Upper lobe of right lung (tissue), 1 donor: ENCODE measurements at regions not wholly inside any gene's neighbourhood (a gene's known extent, or its start where the extent isn't known, plus 50 kb on each side); places are given as distances from the start of the nearest gene placed in this dataset.

ENCODE experiments used
- ATAC-seq: fragments of 200-7000 bp; cut with Tn5 transposase; one replicate; pipeline ENCODE4 v1.9.1; 2020; ENCODE audit warnings: mild to moderate bottlenecking, moderate library complexity
- DNase-seq: peaks from one replicate; pipeline ENCODE4 v3.0.0-alpha.2; 2020
- H3K27ac ChIP-seq: fragments of 200-600 bp; one replicate; pipeline ENCODE4 v1.8.0; 2022
- H3K27me3 ChIP-seq: fragments of 200-600 bp; one replicate; pipeline ENCODE4 v1.8.0; 2022; ENCODE audit warnings: mild to moderate bottlenecking
- H3K36me3 ChIP-seq: fragments of 200-600 bp; one replicate; pipeline ENCODE4 v1.8.0; 2022
- H3K4me1 ChIP-seq: fragments of 200-600 bp; one replicate; pipeline ENCODE4 v1.8.0; 2022
- H3K4me3 ChIP-seq: fragments of 200-600 bp; one replicate; pipeline ENCODE4 v1.8.0; 2022; ENCODE audit warnings: mild to moderate bottlenecking
- H3K9me3 ChIP-seq: fragments of 200-600 bp; one replicate; pipeline ENCODE4 v1.8.0; 2022
- CTCF ChIP-seq: fragments of 200-600 bp; IDR thresholded peaks from one replicate; pipeline ENCODE4 v1.8.0; 2022; ENCODE audit warnings: antibody characterized with exemption
- intact Hi-C: fragments of 100-400 bp; cut with DNase I; formaldehyde crosslinking; loops from one replicate; pipeline ENCODE4 v1.11.0; 2022
- donor health status: DM: no; HTN: yes; CAD: no; lungs with severe emphysema.

- DNase-seq (no peak), ATAC-seq (no peak)
- no peaks in the 10 kb centered on the region for H3K27me3 ChIP-seq
- H3K27ac ChIP-seq = no peak overlapping the region
- no peaks in the 10 kb centered on the region for H3K4me1 ChIP-seq
- no peaks in the 10 kb centered on the region for H3K36me3 ChIP-seq
- no peak for TF ChIP-seq CTCF
- H3K9me3 ChIP-seq = no peaks in the 10 kb centered on the region
- H3K4me3 ChIP-seq = no peak overlapping the region
- intact Hi-C loops = no loop called here
Measured at GRCh38 chrX:150014525-150014924, 76.2 kb upstream of the EOLA2 start.

- no peak overlapping the region for H3K4me3 ChIP-seq
- no peak for DNase-seq
- intact Hi-C loops = no loop called here
- no peak for TF ChIP-seq CTCF
- H3K27ac ChIP-seq = no peak overlapping the region
- no peaks in the 10 kb centered on the region for H3K36me3 ChIP-seq
- no peaks in the 10 kb centered on the region for H3K27me3 ChIP-seq
- no peak for ATAC-seq
- H3K4me1 ChIP-seq = no peaks in the 10 kb centered on the region
- no peaks in the 10 kb centered on the region for H3K9me3 ChIP-seq
Measured at GRCh38 chrX:150017868-150018267, 79.6 kb upstream of the EOLA2 start.

GRCh38 chrX:150018931-150019361 is 80.7 kb upstream of the EOLA2 start:
- intact Hi-C loops = no loop called here
- ATAC-seq (peak; percentile 47), DNase-seq (no peak)
- H3K9me3 ChIP-seq = no peaks in the 10 kb centered on the region
- no peaks in the 10 kb centered on the region for H3K27me3 ChIP-seq
- H3K4me3 ChIP-seq = no peak overlapping the region
- H3K4me1 ChIP-seq = no peaks in the 10 kb centered on the region
- no peak overlapping the region for H3K27ac ChIP-seq
- TF ChIP-seq CTCF = no peak
- H3K36me3 ChIP-seq = no peaks in the 10 kb centered on the region

- ATAC-seq (no peak), DNase-seq (no peak)
- Histone ChIP-seq H3K4me3 (no peak overlapping the region), H3K36me3 (no peaks in the 10 kb centered on the region), H3K4me1 (no peaks in the 10 kb centered on the region), H3K27me3 (no peaks in the 10 kb centered on the region), H3K27ac (no peak overlapping the region), H3K9me3 (no peaks in the 10 kb centered on the region)
- intact Hi-C loops = no loop called here
- TF ChIP-seq CTCF = no peak
Measured at GRCh38 chrX:150028692-150029091, 90.4 kb upstream of the EOLA2 start.

- ATAC-seq (peak; percentile 55), DNase-seq (no peak)
- Histone ChIP-seq H3K4me1 (no peaks in the 10 kb centered on the region), H3K27me3 (no peaks in the 10 kb centered on the region), H3K27ac (no peak overlapping the region), H3K9me3 (no peaks in the 10 kb centered on the region), H3K4me3 (no peak overlapping the region), H3K36me3 (no peaks in the 10 kb centered on the region)
- no peak for TF ChIP-seq CTCF
- intact Hi-C loops = no loop called here
Measured at GRCh38 chrX:150032742-150033141, 94.5 kb upstream of the EOLA2 start.

GRCh38 chrX:150034788-150035187 is 96.5 kb upstream of the EOLA2 start:
- Histone ChIP-seq H3K9me3 (no peaks in the 10 kb centered on the region), H3K36me3 (no peaks in the 10 kb centered on the region), H3K27ac (no peak overlapping the region), H3K27me3 (no peaks in the 10 kb centered on the region), H3K4me1 (no peaks in the 10 kb centered on the region), H3K4me3 (no peak overlapping the region)
- no peak for TF ChIP-seq CTCF
- no peak for DNase-seq
- ATAC-seq = no peak
- intact Hi-C loops = no loop called here
